Upper lobe of right lung (tissue), 1 donor: ENCODE measurements at regions not wholly inside any gene's neighbourhood (a gene's known extent, or its start where the extent isn't known, plus 50 kb on each side); places are given as distances from the start of the nearest gene placed in this dataset.

ENCODE experiments used
- ATAC-seq: fragments of 200-7000 bp; cut with Tn5 transposase; one replicate; pipeline ENCODE4 v1.9.1; 2020; ENCODE audit warnings: mild to moderate bottlenecking, moderate library complexity
- DNase-seq: peaks from one replicate; pipeline ENCODE4 v3.0.0-alpha.2; 2020
- H3K27ac ChIP-seq: fragments of 200-600 bp; one replicate; pipeline ENCODE4 v1.8.0; 2022
- H3K27me3 ChIP-seq: fragments of 200-600 bp; one replicate; pipeline ENCODE4 v1.8.0; 2022; ENCODE audit warnings: mild to moderate bottlenecking
- H3K36me3 ChIP-seq: fragments of 200-600 bp; one replicate; pipeline ENCODE4 v1.8.0; 2022
- H3K4me1 ChIP-seq: fragments of 200-600 bp; one replicate; pipeline ENCODE4 v1.8.0; 2022
- H3K4me3 ChIP-seq: fragments of 200-600 bp; one replicate; pipeline ENCODE4 v1.8.0; 2022; ENCODE audit warnings: mild to moderate bottlenecking
- H3K9me3 ChIP-seq: fragments of 200-600 bp; one replicate; pipeline ENCODE4 v1.8.0; 2022
- intact Hi-C: fragments of 100-400 bp; cut with DNase I; formaldehyde crosslinking; loops from one replicate; pipeline ENCODE4 v1.11.0; 2022
- TF ChIP-seq, protein P1 (sequence below): fragments of 200-600 bp; IDR thresholded peaks from one replicate; pipeline ENCODE4 v1.8.0; 2022; ENCODE audit warnings: antibody characterized with exemption
- donor health status: DM: no; HTN: yes; CAD: no; lungs with severe emphysema.

- no peak overlapping the region for H3K27ac ChIP-seq
- intact Hi-C loops = no loop called here
- H3K36me3 ChIP-seq = no peaks in the 10 kb centered on the region
- no peaks in the 10 kb centered on the region for H3K4me1 ChIP-seq
- ATAC-seq (no peak), DNase-seq (no peak)
- H3K9me3 ChIP-seq = no peaks in the 10 kb centered on the region
- H3K27me3 ChIP-seq = no peaks in the 10 kb centered on the region
- TF ChIP-seq, protein P1, sequence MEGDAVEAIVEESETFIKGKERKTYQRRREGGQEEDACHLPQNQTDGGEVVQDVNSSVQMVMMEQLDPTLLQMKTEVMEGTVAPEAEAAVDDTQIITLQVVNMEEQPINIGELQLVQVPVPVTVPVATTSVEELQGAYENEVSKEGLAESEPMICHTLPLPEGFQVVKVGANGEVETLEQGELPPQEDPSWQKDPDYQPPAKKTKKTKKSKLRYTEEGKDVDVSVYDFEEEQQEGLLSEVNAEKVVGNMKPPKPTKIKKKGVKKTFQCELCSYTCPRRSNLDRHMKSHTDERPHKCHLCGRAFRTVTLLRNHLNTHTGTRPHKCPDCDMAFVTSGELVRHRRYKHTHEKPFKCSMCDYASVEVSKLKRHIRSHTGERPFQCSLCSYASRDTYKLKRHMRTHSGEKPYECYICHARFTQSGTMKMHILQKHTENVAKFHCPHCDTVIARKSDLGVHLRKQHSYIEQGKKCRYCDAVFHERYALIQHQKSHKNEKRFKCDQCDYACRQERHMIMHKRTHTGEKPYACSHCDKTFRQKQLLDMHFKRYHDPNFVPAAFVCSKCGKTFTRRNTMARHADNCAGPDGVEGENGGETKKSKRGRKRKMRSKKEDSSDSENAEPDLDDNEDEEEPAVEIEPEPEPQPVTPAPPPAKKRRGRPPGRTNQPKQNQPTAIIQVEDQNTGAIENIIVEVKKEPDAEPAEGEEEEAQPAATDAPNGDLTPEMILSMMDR = no peak
- H3K4me3 ChIP-seq = no peak overlapping the region
These were observed 537.9 kb upstream of the FAT3 start for GRCh38 chr11:91686700-91687099.

GRCh38 chr11:91686281-91686680, 538.3 kb upstream of the FAT3 start:
- Histone ChIP-seq H3K36me3 (no peaks in the 10 kb centered on the region), H3K27ac (no peak overlapping the region), H3K4me3 (no peak overlapping the region), H3K27me3 (no peaks in the 10 kb centered on the region), H3K4me1 (no peaks in the 10 kb centered on the region), H3K9me3 (no peaks in the 10 kb centered on the region)
- TF ChIP-seq, protein P1 = no peak
- ATAC-seq = no peak
- intact Hi-C loops = no loop called here
- DNase-seq = no peak

DNA sequence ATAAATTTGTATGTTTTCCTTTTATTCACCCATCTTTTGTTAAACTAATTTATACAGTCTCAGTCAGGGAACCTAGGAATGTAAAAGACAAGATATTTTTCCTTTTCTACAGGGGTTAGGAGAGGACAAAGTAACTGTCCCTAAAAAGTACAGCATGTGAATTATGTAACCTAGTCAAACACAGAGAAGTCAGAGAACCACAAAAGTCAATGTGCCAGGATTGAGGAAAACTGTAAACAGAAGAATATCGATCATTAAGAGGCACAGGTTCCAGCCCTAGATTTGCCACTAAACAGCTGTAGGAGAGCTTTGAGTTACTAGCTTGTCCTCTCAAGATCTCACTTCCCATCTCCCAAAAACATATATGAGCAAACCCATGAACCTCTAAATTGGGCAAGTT, 550.9 kb upstream of the FAT3 start:
- Histone ChIP-seq H3K9me3 (no peaks in the 10 kb centered on the region), H3K4me3 (no peak overlapping the region), H3K27ac (no peak overlapping the region), H3K27me3 (no peaks in the 10 kb centered on the region), H3K4me1 (no peaks in the 10 kb centered on the region), H3K36me3 (no peaks in the 10 kb centered on the region)
- no peak for ATAC-seq
- TF ChIP-seq, protein P1 = no peak
- intact Hi-C loops = no loop called here
- no peak for DNase-seq

DNA sequence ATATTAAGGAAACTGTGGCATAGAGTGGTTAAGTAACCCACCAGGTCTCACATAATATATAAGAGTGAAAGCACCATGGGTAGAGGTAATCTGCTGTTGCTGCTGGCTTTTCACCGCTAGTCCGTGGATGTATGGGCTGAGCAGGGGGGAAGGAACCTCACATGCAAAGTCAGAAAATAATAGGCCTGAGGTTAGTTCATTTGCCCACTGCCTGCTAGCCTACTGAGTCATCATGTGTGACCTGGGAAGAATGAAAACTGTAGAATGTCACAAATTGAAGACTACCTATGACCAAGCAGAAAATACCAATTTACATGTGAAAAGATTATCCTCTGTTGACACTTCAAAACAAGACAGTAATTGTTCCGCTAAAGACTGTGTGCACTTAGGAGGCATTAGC, 560.1 kb upstream of the FAT3 start:
- TF ChIP-seq, protein P1 = no peak
- intact Hi-C loops = no loop called here
- no peaks in the 10 kb centered on the region for H3K36me3 ChIP-seq

DNA sequence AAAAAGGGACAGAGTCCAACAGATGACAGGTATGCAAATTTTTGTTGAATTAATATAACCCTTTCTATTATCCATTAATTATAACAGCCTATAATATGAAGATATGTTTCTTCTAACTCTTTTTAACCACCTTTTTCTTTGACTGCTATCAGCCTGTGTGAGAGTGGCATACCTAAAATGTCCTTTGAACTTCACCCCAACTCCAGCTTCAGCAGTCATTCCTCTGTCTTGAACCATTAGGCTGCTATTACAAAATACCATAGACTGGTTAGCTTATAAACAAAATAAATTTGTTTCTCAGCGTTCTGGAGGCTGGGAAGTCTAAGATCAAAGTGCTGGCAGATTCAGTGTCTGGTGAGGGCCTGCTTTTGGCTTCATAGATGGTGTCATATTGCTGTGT, 564.6 kb upstream of the FAT3 start:
- Histone ChIP-seq H3K9me3 (no peaks in the 10 kb centered on the region), H3K4me1 (no peaks in the 10 kb centered on the region), H3K27me3 (no peaks in the 10 kb centered on the region), H3K27ac (no peak overlapping the region), H3K36me3 (no peaks in the 10 kb centered on the region), H3K4me3 (no peak overlapping the region)
- intact Hi-C loops = no loop called here
- TF ChIP-seq, protein P1 = no peak
- DNase-seq (no peak), ATAC-seq (no peak)

More for the DNA sequence above, 560.1 kb upstream of the FAT3 start:
- Histone ChIP-seq H3K27ac (no peak overlapping the region), H3K4me3 (no peak overlapping the region), H3K9me3 (no peaks in the 10 kb centered on the region), H3K27me3 (no peaks in the 10 kb centered on the region), H3K4me1 (no peaks in the 10 kb centered on the region)
- DNase-seq (no peak), ATAC-seq (no peak)

DNA sequence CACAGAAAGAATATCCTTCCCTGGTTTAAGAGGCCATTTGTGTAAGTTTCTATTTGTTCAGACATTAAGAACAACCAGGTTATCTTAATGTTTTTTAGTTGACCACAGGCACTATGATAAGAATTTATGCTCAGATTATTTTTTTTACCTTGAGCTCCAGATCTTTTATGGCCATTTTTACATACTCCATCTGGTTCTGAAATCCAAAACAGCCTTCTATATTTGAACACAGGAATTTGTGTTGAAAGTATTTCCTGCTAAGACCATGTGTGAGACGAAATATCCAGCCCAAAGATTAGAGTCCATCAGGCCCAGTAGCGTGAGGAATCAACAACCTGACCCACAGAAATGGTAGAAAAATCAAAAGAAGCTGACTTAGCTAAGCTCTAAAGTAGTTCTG, 569.9 kb upstream of the FAT3 start:
- Histone ChIP-seq H3K27ac (no peak overlapping the region), H3K4me1 (no peaks in the 10 kb centered on the region), H3K27me3 (no peaks in the 10 kb centered on the region), H3K4me3 (no peak overlapping the region), H3K9me3 (no peaks in the 10 kb centered on the region), H3K36me3 (no peaks in the 10 kb centered on the region)
- TF ChIP-seq, protein P1 = no peak
- intact Hi-C loops = no loop called here
- DNase-seq (no peak), ATAC-seq (no peak)
